Natural killer cell (primary cell): ENCODE measurements at regions not wholly inside any gene's neighbourhood (a gene's known extent, or its start where the extent isn't known, plus 50 kb on each side); places are given as distances from the start of the nearest gene placed in this dataset.

Experiments
- ATAC-seq, 3 donors: fragments of 150-1000 bp in 2 of 3; fragments of 200-7000 bp in 1 of 3; cut with Tn5 transposase; 1 replicate in 1 of 3; 2 replicates in 2 of 3; pipeline ENCODE4 v1.10.0; 2021; ENCODE audit warnings: mild to moderate bottlenecking in 2 of 3, moderate library complexity in 2 of 3
- DNase-seq, 2 donors: peaks; one replicate each; pipeline versions ENCODE4 v3.0.0 to v3.0.0-alpha.2; 2013 to 2021; ENCODE audit warnings: mixed read lengths in 1 of 2
- H3K27ac ChIP-seq: one replicate; pipeline ENCODE4 v1.5.1; 2013; ENCODE audit warnings: mild to moderate bottlenecking, low read length
- H3K27me3 ChIP-seq: one replicate; pipeline ENCODE4 v1.6.1; 2013; ENCODE audit warnings: low read length; ENCODE audit not compliant: control insufficient read depth, insufficient read depth
- H3K36me3 ChIP-seq: one replicate; pipeline ENCODE4 v1.6.1; 2013; ENCODE audit warnings: low read length; ENCODE audit not compliant: control insufficient read depth, insufficient read depth
- H3K4me1 ChIP-seq: one replicate; pipeline ENCODE4 v1.6.1; 2013; ENCODE audit warnings: low read length; ENCODE audit not compliant: control insufficient read depth, insufficient read depth
- H3K4me3 ChIP-seq: one replicate; pipeline ENCODE4 v1.5.1; 2013; ENCODE audit warnings: low read length
- H3K9me3 ChIP-seq: one replicate; pipeline ENCODE4 v1.6.1; 2013; ENCODE audit warnings: low read length; ENCODE audit not compliant: control insufficient read depth, insufficient read depth
- H3K27ac Mint-ChIP-seq, 2 donors: one replicate each; pipeline ENCODE4 v1.8.0; 2022; ENCODE audit warnings: mild to moderate bottlenecking in 2 of 2, mixed read lengths in 2 of 2, moderate library complexity in 1 of 2
- H3K27me3 Mint-ChIP-seq, 2 donors: one replicate each; pipeline ENCODE4 v1.8.0; 2022; ENCODE audit warnings: low read depth in 2 of 2, mixed read lengths in 2 of 2
- H3K36me3 Mint-ChIP-seq: one replicate; pipeline ENCODE4 v1.8.0; 2022; ENCODE audit warnings: mixed read lengths
- H3K4me1 Mint-ChIP-seq, 2 donors: one replicate each; pipeline ENCODE4 v1.8.0; 2022; ENCODE audit warnings: mixed read lengths in 2 of 2
- H3K4me3 Mint-ChIP-seq: one replicate; pipeline ENCODE4 v1.8.0; 2022; ENCODE audit warnings: mild to moderate bottlenecking, moderate library complexity, mixed read lengths
- H3K9me3 Mint-ChIP-seq, 2 donors: one replicate each; pipeline ENCODE4 v1.8.0; 2022; ENCODE audit warnings: mixed read lengths in 2 of 2
- CTCF ChIP-seq: fragments of 200-600 bp; IDR thresholded peaks from one replicate; pipeline ENCODE4 v1.8.0; 2022; ENCODE audit warnings: antibody characterized with exemption
- WGBS: methylation state at CpG from one replicate; pipeline ENCODE4 v1.1.7; 2013; ENCODE audit warnings: missing lambda C conversion rate; ENCODE audit not compliant: insufficient coverage; 5-methylcytosine and 5-hydroxymethylcytosine counted together
- intact Hi-C: fragments of 100-400 bp; cut with micrococcal nuclease; formaldehyde crosslinking; loops from one replicate; pipeline ENCODE4 v1.14.2; 2022

GRCh38 chr5:36390640-36391039 is 88.9 kb upstream of the RANBP3L start:
- WGBS: 29% methylated on average over 9 of the region's 9 CpGs
- Mint-ChIP-seq H3K9me3 (no peaks in the 10 kb centered on the region), H3K4me1 (no peaks in the 10 kb centered on the region), H3K36me3 (no peaks in the 10 kb centered on the region), H3K27ac (no peak overlapping the region), H3K4me3 (no peak overlapping the region), H3K27me3 (peaks cover 4 to 26% of the 10 kb centered on the region in 2 donors)
- TF ChIP-seq CTCF: no peak
- Histone ChIP-seq H3K27me3 (no peaks in the 10 kb centered on the region), H3K9me3 (no peaks in the 10 kb centered on the region), H3K4me3 (no peak overlapping the region), H3K36me3 (no peaks in the 10 kb centered on the region), H3K4me1 (no peaks in the 10 kb centered on the region), H3K27ac (no peak overlapping the region)
- DNase-seq (no peak), ATAC-seq (no peak)
- intact Hi-C loops: no loop called here

- H3K4me3 Mint-ChIP-seq: no peak overlapping the region
- WGBS: 87% methylated on average over 4 of the region's 5 CpGs
- no peak overlapping the region for H3K4me3 ChIP-seq
- no peaks in the 10 kb centered on the region for H3K4me1 ChIP-seq
- H3K36me3 Mint-ChIP-seq: no peaks in the 10 kb centered on the region
- ATAC-seq: no peak
- H3K27me3 Mint-ChIP-seq: peaks cover 8 to 26% of the 10 kb centered on the region in 2 donors
- H3K4me1 Mint-ChIP-seq: no peaks in the 10 kb centered on the region
- intact Hi-C loops: no loop called here
- H3K27me3 ChIP-seq: no peaks in the 10 kb centered on the region
- H3K36me3 ChIP-seq: no peaks in the 10 kb centered on the region
- H3K27ac Mint-ChIP-seq: no peak overlapping the region
- no peaks in the 10 kb centered on the region for H3K9me3 ChIP-seq
- no peaks in the 10 kb centered on the region for H3K9me3 Mint-ChIP-seq
- DNase-seq: no peak
- no peak overlapping the region for H3K27ac ChIP-seq
- TF ChIP-seq CTCF: no peak
These were observed 90.5 kb upstream of the RANBP3L start for GRCh38 chr5:36392186-36392585.

- no peaks in the 10 kb centered on the region for H3K9me3 Mint-ChIP-seq
- H3K4me3 Mint-ChIP-seq: no peak overlapping the region
- no peak overlapping the region for H3K27ac Mint-ChIP-seq
- peaks cover 8 to 26% of the 10 kb centered on the region in 2 donors for H3K27me3 Mint-ChIP-seq
- Histone ChIP-seq H3K27me3 (no peaks in the 10 kb centered on the region), H3K36me3 (no peaks in the 10 kb centered on the region), H3K27ac (no peak overlapping the region), H3K9me3 (no peaks in the 10 kb centered on the region), H3K4me1 (no peaks in the 10 kb centered on the region), H3K4me3 (no peak overlapping the region)
- intact Hi-C loops: no loop called here
- no peak for TF ChIP-seq CTCF
- ATAC-seq (no peak), DNase-seq (no peak)
- H3K36me3 Mint-ChIP-seq: no peaks in the 10 kb centered on the region
- no peaks in the 10 kb centered on the region for H3K4me1 Mint-ChIP-seq
These were observed 91.1 kb upstream of the RANBP3L start for GRCh38 chr5:36392818-36393217.

GRCh38 chr5:36393656-36394428 is 92.1 kb upstream of the RANBP3L start:
- ATAC-seq (no peak), DNase-seq (no peak)
- Histone ChIP-seq H3K36me3 (no peaks in the 10 kb centered on the region), H3K27ac (no peak overlapping the region), H3K4me1 (no peaks in the 10 kb centered on the region), H3K4me3 (no peak overlapping the region), H3K27me3 (no peaks in the 10 kb centered on the region), H3K9me3 (no peaks in the 10 kb centered on the region)
- Mint-ChIP-seq H3K4me3 (no peak overlapping the region), H3K4me1 (no peaks in the 10 kb centered on the region), H3K27ac (no peak overlapping the region), H3K27me3 (peaks cover 8 to 26% of the 10 kb centered on the region in 2 donors), H3K9me3 (no peaks in the 10 kb centered on the region), H3K36me3 (no peaks in the 10 kb centered on the region)
- 73% methylated on average over 2 of the region's 4 CpGs for WGBS
- TF ChIP-seq CTCF: no peak
- intact Hi-C loops: no loop called here
